T-helper 17 cell (primary cell): ENCODE measurements at regions not wholly inside any gene's neighbourhood (a gene's known extent, or its start where the extent isn't known, plus 50 kb on each side); places are given as distances from the start of the nearest gene placed in this dataset.
A peak's percentile ranks its signal among the peaks of the same experiment; 100 is the strongest.

ENCODE experiments used
- ATAC-seq: fragments of 150-1000 bp; cut with Tn5 transposase; 2 replicates; pipeline ENCODE4 v1.10.0; 2021; ENCODE audit warnings: mild to moderate bottlenecking, moderate library complexity
- DNase-seq, 3 donors: peaks; one replicate each; pipeline versions ENCODE4 v3.0.0 to v3.0.0-alpha.2; 2020 to 2021
- H3K9me3 ChIP-seq: one replicate; pipeline ENCODE4 v1.7.0; 2013; ENCODE audit warnings: low read length, mild to moderate bottlenecking; ENCODE audit not compliant: control insufficient read depth, poor library complexity, severe bottlenecking
- H3K27ac Mint-ChIP-seq: one replicate; pipeline ENCODE4 v1.8.0; 2022; ENCODE audit warnings: mild to moderate bottlenecking, moderate library complexity, mixed read lengths
- H3K27me3 Mint-ChIP-seq: one replicate; pipeline ENCODE4 v1.8.0; 2022; ENCODE audit warnings: mixed read lengths
- H3K36me3 Mint-ChIP-seq: one replicate; pipeline ENCODE4 v1.8.0; 2022; ENCODE audit warnings: low read depth, mixed read lengths
- H3K4me1 Mint-ChIP-seq: one replicate; pipeline ENCODE4 v1.8.0; 2022; ENCODE audit warnings: mild to moderate bottlenecking, mixed read lengths
- H3K4me3 Mint-ChIP-seq: one replicate; pipeline ENCODE4 v1.8.0; 2022; ENCODE audit warnings: mild to moderate bottlenecking, moderate library complexity, mixed read lengths

DNA sequence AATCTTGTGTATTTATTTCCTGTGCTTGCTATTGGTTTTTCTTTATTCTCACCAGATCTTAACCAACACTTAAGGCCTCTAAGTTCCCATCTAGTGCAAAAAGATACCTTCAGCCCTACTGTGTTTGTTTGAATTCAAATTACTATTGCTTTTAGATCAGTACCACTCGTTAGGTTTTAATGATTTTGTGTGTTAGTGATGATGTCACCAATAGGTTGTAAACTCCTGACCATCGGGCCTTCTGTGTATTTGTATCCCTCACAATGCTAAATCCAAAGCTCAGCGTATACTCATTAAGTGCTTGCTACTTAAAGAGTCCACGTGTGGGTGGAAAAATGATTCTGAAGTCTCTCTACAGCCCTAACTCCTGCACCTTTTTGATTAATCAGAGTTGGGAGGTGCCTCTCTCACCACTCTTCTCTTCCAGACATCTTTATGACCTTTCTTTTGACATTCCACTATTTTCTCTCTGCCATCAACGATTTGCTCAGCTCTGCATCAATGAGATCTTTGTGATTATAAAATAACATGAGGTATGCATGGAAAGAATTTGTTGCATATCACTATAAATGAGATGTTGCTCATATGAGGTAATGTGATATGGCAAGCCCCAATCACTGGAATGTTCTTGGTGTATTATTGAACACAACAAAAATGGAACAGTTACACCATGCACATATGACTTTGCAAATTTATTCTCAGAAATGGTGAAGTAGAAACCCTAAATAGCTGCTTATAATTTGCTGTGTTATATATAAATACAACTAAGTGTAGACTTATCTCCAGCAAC, 55.1 kb upstream of the LAMA2 start:
- no peak overlapping the region for H3K4me3 Mint-ChIP-seq
- peaks cover 33% of the 10 kb centered on the region for H3K27me3 Mint-ChIP-seq
- no peak overlapping the region for H3K27ac Mint-ChIP-seq
- peaks cover 2% of the 10 kb centered on the region for H3K36me3 Mint-ChIP-seq
- no peaks in the 10 kb centered on the region for H3K4me1 Mint-ChIP-seq
- DNase-seq (no peak), ATAC-seq (no peak)
- H3K9me3 ChIP-seq = no peaks in the 10 kb centered on the region

DNA sequence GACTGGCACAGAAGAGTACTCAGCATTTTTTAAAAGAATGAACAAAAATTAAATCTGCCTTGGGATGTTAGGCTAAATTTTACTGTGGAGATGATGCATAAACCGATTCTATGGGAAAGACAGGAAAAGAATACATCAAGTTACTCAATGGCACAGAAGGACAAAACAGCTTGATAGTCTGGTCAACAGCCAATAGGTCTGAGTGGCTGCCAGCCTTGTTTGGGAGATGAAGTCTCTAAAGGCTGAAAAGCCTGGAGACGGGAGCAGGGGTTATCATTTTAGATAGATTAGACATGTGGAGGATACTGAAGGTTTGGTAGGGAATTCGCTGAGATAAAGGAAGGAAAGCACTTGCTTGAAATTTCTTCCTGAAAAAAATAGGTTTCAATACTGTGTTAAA, 56.3 kb upstream of the LAMA2 start:
- Mint-ChIP-seq H3K4me3 (no peak overlapping the region), H3K27ac (no peak overlapping the region), H3K27me3 (peaks cover 39% of the 10 kb centered on the region), H3K4me1 (no peaks in the 10 kb centered on the region), H3K36me3 (peaks cover 2% of the 10 kb centered on the region)
- H3K9me3 ChIP-seq = no peaks in the 10 kb centered on the region
- no peak for DNase-seq
- no peak for ATAC-seq

DNA sequence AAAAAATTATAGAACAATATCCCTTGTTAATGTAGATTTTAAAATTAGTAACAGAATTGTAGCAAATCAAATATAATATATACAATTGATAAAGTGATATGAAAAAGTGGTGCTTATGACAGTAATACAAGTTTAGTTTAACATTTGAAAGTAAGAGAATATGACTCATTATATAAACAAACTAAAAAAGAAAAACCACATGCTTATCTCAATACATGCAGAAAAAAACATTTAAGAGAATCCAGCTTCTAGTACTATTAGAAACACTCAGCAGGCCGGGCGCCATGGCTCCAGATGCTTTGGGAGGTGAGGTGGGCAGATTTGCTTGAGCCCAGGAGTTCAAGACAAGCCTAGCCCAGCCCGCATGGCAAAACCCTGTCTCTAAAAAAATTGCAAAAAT, 60.7 kb upstream of the LAMA2 start:
- Mint-ChIP-seq H3K4me1 (no peaks in the 10 kb centered on the region), H3K36me3 (peaks cover 2% of the 10 kb centered on the region), H3K4me3 (no peak overlapping the region), H3K27ac (peak overlapping the region; percentile 21), H3K27me3 (peaks cover 45% of the 10 kb centered on the region)
- DNase-seq = no peak
- no peak for ATAC-seq
- no peaks in the 10 kb centered on the region for H3K9me3 ChIP-seq

DNA sequence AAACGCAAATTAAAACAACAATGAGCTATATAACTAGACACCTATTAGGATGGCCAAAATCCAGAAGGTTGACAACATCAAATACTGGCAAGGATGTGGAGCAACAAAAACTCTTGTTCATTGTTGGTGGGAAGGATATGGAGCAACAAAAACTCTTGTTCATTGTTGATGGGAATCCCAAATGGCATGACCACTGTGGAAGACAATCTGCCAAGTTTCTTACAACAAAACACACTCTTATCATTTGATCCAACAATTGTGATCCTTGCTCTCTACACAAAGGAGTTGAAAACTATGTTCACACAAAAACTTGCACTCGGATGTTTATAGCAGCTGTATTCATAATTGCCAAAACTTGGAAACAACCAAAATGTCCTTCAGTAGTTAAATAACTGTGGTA, 61.8 kb upstream of the LAMA2 start:
- Mint-ChIP-seq H3K27me3 (peaks cover 44% of the 10 kb centered on the region), H3K36me3 (peaks cover 5% of the 10 kb centered on the region), H3K4me1 (no peaks in the 10 kb centered on the region), H3K27ac (no peak overlapping the region), H3K4me3 (no peak overlapping the region)
- no peaks in the 10 kb centered on the region for H3K9me3 ChIP-seq
- ATAC-seq = no peak
- DNase-seq = no peak

DNA sequence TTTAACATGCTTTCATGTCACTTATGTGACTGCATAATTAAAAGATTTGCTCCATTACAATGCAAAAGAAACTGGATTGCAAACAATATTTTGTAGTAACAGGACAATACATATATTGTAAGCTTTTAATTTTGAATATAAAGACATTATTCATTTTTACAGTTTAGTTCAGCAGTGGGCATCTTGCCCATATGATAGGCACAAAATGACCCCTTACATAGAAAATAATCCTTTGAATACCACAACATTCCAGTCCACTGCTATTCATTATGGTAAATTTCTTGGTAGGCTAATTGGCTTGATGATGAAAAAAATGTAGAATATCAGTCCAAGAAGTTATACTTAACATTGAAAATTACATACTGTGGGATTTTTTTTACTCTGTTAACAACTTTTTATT, 74.1 kb upstream of the LAMA2 start:
- Mint-ChIP-seq H3K4me1 (no peaks in the 10 kb centered on the region), H3K36me3 (no peaks in the 10 kb centered on the region), H3K4me3 (no peak overlapping the region), H3K27ac (no peak overlapping the region), H3K27me3 (peaks cover 6% of the 10 kb centered on the region)
- DNase-seq (no peak), ATAC-seq (no peak)
- H3K9me3 ChIP-seq = no peaks in the 10 kb centered on the region

DNA sequence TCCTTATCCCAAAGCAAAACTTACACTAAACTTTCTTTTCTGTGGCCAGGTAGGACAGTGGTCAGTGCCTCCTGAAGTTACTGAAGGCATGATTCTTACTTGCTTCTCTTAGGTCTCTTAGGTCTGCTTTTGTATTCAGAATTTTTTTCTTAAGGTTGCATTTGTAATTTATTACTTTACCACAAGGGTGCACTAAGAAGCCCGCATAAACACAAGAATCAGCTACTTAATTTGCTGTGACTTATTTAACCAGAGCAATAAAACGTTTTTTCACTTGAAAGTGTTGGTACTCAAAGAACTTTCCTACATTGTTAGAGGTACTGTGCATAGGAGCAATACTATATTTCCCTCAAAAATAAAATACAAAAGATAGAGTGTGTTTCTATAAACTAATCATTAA, 75.4 kb upstream of the LAMA2 start:
- DNase-seq (no peak), ATAC-seq (no peak)
- Mint-ChIP-seq H3K36me3 (no peaks in the 10 kb centered on the region), H3K27me3 (peaks cover 10% of the 10 kb centered on the region), H3K4me1 (no peaks in the 10 kb centered on the region), H3K27ac (no peak overlapping the region), H3K4me3 (no peak overlapping the region)
- no peaks in the 10 kb centered on the region for H3K9me3 ChIP-seq

DNA sequence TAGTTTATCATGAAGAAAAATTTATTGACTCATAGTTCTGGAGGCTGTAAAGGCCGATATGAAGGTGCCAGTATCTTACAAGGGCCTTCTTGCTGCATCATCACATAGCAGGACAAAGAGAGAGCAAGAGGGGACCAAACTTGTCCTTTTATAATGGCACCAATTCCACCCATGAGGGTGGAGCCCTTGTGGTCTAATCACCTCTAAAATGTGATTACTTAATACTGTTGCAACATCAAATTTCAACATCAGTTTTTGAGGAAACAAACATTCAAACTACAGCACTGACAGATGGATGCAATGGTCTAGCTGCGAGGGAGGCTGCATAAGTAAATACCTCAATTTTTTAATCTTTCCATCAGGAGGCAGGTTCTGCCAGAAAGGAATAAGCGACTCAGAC, 76.7 kb upstream of the LAMA2 start:
- Mint-ChIP-seq H3K27ac (no peak overlapping the region), H3K4me3 (no peak overlapping the region)

DNA sequence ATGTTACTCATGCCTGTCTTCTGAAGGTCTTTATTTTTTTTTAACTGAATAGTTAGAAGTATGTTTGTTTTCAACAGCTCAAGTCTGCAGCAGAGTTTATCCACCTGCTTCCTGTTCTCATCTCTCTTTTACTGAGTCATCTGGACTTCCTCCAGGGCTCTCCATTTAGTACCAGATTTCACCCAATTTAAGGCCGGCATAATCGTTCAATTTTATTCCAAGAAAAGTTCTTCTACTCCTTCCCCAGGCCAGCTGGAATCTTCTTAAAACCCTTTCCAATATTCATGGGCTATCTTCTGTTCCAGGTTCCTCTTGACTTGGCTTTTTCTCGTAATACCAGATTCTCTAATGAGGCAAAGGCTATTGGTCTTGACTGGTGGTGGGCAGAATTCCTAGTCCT, 79.0 kb upstream of the LAMA2 start:
- Mint-ChIP-seq H3K4me1 (no peaks in the 10 kb centered on the region), H3K4me3 (no peak overlapping the region), H3K27ac (no peak overlapping the region), H3K27me3 (peaks cover 16% of the 10 kb centered on the region), H3K36me3 (no peaks in the 10 kb centered on the region)
- DNase-seq (no peak), ATAC-seq (no peak)
- H3K9me3 ChIP-seq = no peaks in the 10 kb centered on the region

More for the DNA sequence above, 76.7 kb upstream of the LAMA2 start:
- no peaks in the 10 kb centered on the region for H3K9me3 ChIP-seq
- H3K4me1 Mint-ChIP-seq = no peaks in the 10 kb centered on the region
- H3K36me3 Mint-ChIP-seq = no peaks in the 10 kb centered on the region
- H3K27me3 Mint-ChIP-seq = peaks cover 12% of the 10 kb centered on the region
- ATAC-seq = no peak
- DNase-seq = no peak

DNA sequence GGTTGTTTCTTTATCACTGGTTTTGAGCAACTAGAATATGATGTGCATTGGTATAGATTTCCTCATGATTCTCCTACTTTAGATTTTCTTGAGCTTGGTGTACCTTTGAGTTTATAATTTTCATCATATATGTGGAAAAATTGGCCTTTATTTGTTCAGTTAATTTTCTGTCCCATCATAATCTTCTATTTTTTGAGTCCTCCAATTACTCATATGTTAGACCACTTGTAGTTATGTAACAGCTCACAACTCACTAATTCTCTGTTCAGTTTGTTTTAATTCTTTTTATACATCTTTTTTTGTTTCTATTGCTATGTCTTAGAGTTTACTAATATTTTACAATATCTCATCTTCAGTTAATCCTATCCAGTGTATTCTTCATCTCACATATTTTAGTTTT, 81.3 kb upstream of the LAMA2 start:
- Mint-ChIP-seq H3K27me3 (peaks cover 10% of the 10 kb centered on the region), H3K4me3 (no peak overlapping the region), H3K4me1 (no peaks in the 10 kb centered on the region), H3K27ac (no peak overlapping the region), H3K36me3 (no peaks in the 10 kb centered on the region)
- ATAC-seq (no peak), DNase-seq (no peak)
- no peaks in the 10 kb centered on the region for H3K9me3 ChIP-seq

DNA sequence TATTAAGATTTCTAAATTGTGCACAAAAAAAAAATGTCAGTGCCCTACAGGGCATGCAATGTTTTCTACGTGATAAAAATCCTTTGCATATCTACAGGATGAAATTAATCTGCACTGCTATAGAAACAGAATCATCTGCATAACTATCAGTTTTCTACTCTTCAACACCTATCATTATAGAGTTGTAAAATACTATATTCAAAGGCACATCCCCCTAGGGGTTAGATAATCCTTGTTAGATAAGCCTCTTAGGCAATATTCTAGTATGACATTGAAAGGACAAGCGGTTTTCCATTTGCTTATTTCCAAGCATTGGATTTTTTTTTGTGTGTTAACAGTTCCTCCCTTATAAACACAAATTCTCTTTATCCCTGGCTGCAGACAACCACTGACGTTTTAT, 98.7 kb upstream of the LAMA2 start:
- no peak for ATAC-seq

DNA sequence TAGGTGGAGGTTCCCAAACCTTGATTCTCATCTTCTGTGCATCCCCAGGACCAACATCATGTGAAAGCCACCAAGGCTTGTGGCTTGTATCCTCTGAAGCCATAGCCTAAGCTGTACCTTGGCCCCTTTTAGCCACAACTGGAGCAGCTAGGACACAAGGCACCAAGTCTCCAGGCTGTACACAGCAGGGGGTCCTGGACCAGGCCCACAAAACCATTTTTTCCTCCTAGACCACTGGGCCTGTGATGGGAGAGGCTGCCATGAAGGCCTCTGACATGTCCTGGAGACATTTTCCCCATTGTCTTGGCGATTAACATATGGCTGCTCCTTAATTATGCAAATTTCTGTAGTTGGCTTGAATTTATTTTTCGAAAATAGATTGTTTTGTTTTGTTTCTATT, 114.8 kb upstream of the LAMA2 start:
- no peaks in the 10 kb centered on the region for H3K9me3 ChIP-seq
- H3K36me3 Mint-ChIP-seq = no peaks in the 10 kb centered on the region
- H3K4me1 Mint-ChIP-seq = no peaks in the 10 kb centered on the region
- H3K27me3 Mint-ChIP-seq = no peaks in the 10 kb centered on the region
- DNase-seq (no peak), ATAC-seq (no peak)
- H3K27ac Mint-ChIP-seq = no peak overlapping the region
- H3K4me3 Mint-ChIP-seq = no peak overlapping the region

More for the DNA sequence above, 98.7 kb upstream of the LAMA2 start:
- DNase-seq = no peak
- no peaks in the 10 kb centered on the region for H3K36me3 Mint-ChIP-seq
- H3K27me3 Mint-ChIP-seq = peaks cover 11% of the 10 kb centered on the region
- no peak overlapping the region for H3K4me3 Mint-ChIP-seq
- no peaks in the 10 kb centered on the region for H3K9me3 ChIP-seq
- no peak overlapping the region for H3K27ac Mint-ChIP-seq
- H3K4me1 Mint-ChIP-seq = no peaks in the 10 kb centered on the region

DNA sequence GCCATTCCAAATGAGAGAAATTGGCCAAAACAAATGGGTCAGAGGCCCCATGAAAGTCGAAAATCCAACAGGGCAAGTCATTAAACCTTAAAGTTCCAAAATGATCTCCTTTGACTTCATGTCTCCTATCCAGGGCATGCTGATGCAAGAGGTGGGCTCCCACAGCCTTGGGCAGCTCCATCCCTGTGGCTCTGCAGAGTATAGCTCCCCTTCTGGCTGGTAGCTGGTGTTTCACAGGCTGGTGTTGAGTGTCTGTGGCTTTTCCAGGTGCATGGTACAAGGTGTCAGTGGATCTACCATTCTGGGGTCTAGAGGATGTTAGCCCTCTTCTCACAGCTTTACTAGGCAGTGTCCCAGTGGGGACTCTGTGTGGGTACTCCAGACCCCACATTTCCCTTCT, 115.2 kb upstream of the LAMA2 start:
- H3K36me3 Mint-ChIP-seq = no peaks in the 10 kb centered on the region
- no peak for ATAC-seq
- no peak for DNase-seq
- H3K27ac Mint-ChIP-seq = no peak overlapping the region
- H3K9me3 ChIP-seq = no peaks in the 10 kb centered on the region
- no peaks in the 10 kb centered on the region for H3K4me1 Mint-ChIP-seq
- H3K27me3 Mint-ChIP-seq = peaks cover 4% of the 10 kb centered on the region
- H3K4me3 Mint-ChIP-seq = no peak overlapping the region

DNA sequence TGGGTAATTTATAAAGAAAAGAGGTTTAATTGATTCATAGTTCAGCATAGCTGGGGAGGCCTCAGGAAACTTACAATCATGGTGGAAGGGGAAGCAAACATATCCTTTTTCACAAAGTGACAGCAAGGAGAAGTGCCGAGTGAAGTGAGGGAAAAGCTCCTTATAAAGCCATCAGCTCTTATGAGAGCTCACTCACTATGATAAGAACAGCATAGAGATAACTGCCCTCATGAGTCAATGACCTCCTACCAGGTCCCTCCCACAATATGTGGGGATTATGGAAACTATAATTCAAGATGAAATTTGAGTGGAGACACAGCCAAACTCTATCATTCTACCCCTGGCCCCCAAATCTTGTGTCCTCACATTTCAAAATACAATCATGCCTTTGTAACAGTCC, 115.8 kb upstream of the LAMA2 start:
- ATAC-seq (no peak), DNase-seq (no peak)
- no peak overlapping the region for H3K27ac Mint-ChIP-seq
- no peaks in the 10 kb centered on the region for H3K36me3 Mint-ChIP-seq
- peaks cover 10% of the 10 kb centered on the region for H3K27me3 Mint-ChIP-seq
- H3K4me3 Mint-ChIP-seq = no peak overlapping the region
- no peaks in the 10 kb centered on the region for H3K4me1 Mint-ChIP-seq
- H3K9me3 ChIP-seq = no peaks in the 10 kb centered on the region

DNA sequence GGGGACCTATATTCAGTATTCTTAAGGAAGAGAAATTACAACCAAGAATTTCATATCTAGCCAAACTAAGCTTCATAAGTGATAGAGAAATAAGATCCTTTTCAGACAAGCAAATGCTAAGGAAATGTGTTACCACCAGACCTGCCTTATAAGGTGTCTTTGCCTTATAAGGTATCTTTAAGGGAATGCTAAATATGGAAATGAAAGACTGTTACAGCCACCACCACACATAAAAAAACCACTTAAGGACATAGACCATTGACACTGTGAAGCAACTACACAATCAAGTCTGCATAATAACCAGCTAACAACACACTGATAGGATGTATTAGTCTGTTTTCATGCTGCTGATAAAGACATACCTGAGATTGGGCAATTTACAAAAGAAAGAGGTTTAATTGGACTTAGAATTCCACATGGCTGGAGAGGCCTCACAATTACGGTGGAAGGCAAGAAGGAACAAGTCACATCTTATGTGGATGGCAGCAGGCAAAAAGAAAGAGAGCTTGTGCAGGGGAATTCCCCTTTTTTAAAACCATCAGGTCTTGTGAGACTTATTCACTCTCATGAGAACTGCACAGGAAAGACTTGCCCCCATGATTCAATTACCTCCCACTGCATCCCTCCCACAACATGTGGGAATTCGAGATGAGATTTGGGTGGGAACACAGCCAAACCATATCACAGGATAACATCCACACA, 119.2 kb upstream of the LAMA2 start:
- Mint-ChIP-seq H3K4me1 (no peaks in the 10 kb centered on the region), H3K4me3 (no peak overlapping the region), H3K27ac (no peak overlapping the region), H3K36me3 (no peaks in the 10 kb centered on the region), H3K27me3 (peaks cover 15% of the 10 kb centered on the region)
- H3K9me3 ChIP-seq = no peaks in the 10 kb centered on the region
- DNase-seq (no peak), ATAC-seq (no peak)
